GM19397 (cell line): ENCODE measurements at regions not wholly inside any gene's neighbourhood (a gene's known extent, or its start where the extent isn't known, plus 50 kb on each side); places are given as distances from the start of the nearest gene placed in this dataset.

Experiments
- ATAC-seq: cut with Tn5 transposase; IDR thresholded peaks from one replicate; pipeline ENCODE4 v1.9.1; 2021; ENCODE audit warnings: mild to moderate bottlenecking, moderate library complexity; ENCODE audit not compliant: unreplicated experiment

DNA sequence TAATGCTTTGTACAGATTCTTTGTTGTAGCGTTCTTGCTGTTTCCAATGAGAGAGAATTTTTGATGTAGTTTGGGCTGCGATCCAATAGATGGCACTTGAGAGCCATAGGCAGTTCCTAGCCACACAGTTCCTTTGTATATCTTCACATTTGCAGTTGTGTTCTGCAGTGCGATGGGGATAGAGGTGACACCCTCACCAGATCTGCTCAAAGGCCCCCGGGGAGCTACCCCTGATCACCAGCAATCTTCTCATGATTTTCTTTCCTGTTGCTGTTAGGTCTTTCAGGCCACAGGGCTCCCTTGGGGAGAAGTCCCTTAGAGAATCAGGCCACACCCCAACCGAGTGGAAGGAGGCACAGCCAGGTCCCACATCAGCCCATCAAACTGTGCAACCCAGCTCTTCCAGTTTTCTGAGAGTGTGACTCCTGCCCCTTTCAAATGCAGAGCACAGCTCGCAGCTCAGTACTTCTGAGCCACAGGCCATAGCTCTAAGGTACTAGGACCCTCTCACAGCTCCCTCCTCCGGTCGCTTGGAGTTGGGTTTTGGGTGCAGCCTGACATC lies 353.7 kb downstream of the SLCO4C1 start:
- peak; percentile 81 for ATAC-seq

DNA sequence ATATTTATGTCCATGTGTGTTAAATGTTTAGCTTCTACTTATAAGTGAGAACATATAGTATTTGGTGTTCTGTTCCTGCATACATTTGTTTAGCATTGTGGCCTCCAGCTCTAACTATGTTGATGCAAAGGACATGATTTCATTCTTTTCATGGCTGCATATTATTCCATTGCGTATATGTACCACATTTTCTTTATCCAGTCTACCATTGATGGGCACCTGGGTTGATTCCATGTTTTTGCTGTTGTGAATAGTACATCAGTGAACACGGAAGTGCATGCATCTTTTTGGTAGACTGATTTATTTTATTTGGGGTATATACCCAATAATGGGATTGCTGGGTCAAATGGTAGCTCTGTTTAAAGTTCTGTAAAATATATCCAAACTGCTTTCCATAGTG lies 359.0 kb downstream of the SLCO4C1 start:
- no peak for ATAC-seq

DNA sequence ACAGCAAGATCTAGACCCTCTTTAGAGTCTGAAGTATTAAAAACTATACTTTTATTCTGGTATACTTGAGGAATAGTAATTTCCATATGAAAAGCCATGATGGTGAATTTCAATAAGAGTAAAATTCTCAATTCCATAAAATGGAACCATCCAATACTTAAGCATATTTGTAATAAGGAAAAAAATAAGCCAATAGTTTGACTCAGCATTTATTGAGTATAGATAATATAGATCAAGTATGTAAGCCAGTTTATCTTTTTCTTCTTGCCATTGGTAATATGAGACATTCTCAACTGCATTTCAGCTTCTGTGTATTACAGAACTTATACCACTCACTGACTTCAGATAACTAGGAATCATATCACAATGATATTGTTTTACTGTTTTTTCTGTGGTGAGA lies 361.0 kb downstream of the SLCO4C1 start:
- ATAC-seq: no peak

GRCh38 chr5:101932599-101932998 lies 363.5 kb downstream of the SLCO4C1 start:
- no peak for ATAC-seq

DNA sequence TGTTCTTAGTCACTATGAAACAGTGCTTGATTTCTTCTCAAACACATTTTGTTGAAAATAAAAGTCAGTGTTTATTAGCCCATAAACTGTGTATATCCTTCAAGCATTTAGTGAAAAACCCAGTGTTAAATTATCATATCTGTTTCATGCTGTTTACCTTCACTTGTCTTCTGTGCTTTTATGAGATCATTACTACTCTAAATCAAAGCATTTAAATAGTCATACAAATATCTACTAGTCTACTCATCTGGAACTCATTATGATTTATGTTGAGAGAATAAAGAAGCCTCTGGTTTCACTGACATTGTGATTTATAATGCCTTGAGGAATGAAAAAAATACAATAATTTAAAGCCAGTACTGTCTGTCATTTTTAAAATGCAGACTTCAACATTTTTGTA lies 366.5 kb downstream of the SLCO4C1 start:
- no peak for ATAC-seq

DNA sequence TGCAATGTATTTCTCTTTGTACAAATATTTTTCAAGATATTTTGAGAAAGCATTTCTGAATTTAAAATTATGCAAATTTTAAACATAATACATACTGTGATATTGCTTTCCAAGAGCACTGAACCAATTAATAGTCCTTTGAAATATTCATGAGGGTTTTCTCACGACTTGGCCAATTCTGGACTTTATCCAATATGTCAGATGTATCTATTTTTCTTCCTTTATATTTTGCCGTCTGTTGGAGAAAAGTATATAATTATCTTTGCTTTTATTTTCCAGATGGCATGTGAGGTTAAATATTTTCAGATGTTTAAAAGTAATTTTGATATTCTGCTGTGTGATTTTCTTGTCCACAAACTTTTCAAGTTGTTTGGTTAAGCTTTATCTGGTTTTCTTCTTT lies 378.9 kb downstream of the SLCO4C1 start:
- no peak for ATAC-seq

- no peak for ATAC-seq
Observed at GRCh38 chr5:101915554-101915953, 380.5 kb downstream of the SLCO4C1 start.

DNA sequence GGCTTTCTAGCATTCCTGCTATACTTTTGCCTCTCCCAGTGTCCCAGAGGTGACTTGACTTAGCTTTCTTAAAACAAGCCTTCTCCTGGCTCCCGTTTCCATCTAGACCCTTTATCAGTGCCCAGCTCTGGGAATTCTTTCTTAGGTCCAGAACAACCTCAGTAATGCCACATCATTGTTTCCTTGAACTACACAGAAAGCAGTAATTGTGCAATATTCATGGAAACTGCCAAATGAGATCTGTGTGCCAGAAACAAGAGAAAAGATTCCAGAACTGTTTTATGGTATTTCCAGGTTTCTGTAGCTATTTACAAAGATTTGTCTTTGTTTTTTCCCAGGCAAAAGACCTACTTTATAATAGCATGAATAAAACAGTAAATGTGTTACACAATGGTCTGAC lies 391.3 kb downstream of the SLCO4C1 start:
- ATAC-seq: no peak

DNA sequence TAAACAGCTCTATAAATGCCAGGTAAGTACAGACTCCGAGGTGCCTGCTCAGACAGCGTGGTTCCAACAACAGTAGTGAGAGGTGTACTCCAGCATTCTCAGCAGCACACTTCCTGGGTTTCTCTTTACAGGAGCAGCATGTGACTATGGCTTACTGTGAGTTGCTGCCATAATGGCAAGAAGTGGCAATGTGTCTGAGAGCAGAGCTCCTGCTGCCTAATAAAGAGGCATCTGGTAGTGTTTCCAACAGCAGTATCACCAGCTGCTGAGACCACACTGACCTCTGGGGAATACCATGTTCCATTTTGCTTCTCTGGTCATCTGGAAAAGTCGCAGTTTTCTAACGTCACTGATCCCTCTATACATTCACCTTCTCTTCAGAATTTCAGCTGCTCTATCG lies 398.2 kb downstream of the SLCO4C1 start:
- ATAC-seq: no peak

- ATAC-seq: no peak
Observed at GRCh38 chr5:101894985-101895384, 401.1 kb downstream of the SLCO4C1 start.

GRCh38 chr5:101878190-101878589 lies 417.9 kb downstream of the SLCO4C1 start:
- ATAC-seq: no peak

DNA sequence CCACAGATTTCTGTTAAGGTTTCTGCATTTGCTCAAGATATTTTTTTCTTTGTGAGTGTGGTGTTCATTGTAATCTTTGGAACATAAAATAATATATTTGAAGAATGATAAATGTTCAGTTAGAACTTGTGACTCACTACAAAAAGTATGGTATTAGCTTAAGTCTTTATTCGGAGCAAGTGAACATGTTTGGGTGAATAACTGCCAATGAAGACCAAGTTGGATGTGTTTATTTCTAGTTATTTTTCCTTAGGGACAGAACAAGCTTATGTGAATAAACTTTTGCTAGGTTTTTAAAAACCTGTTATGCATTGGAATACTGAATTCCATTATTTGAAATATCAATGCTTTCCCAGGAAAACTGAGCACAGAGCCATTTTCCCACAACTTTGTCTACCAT lies 418.6 kb downstream of the SLCO4C1 start:
- ATAC-seq: no peak

GRCh38 chr5:101866473-101866872 lies 429.6 kb downstream of the SLCO4C1 start:
- no peak for ATAC-seq

GRCh38 chr5:101860563-101860962 lies 435.5 kb downstream of the SLCO4C1 start:
- no peak for ATAC-seq

DNA sequence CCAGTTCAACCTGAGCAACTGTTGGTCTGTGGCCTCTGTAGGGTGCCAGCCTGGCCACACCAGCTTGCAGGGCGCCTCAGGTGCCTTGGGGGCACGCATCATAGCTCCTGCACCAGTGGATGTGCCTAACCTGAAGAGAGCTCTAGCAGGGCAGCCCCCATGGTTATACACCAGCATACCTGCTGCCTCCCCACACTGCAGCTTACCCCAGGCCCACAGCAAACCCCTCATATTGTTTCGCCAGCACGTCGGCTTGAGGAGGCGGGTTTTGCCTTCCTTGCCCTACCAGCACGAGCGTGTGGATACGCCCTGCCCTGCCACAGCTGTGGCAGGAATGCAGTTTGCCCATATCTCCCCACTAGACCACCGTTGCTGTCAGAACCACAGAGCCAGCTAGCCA lies 435.9 kb downstream of the SLCO4C1 start:
- ATAC-seq: no peak

DNA sequence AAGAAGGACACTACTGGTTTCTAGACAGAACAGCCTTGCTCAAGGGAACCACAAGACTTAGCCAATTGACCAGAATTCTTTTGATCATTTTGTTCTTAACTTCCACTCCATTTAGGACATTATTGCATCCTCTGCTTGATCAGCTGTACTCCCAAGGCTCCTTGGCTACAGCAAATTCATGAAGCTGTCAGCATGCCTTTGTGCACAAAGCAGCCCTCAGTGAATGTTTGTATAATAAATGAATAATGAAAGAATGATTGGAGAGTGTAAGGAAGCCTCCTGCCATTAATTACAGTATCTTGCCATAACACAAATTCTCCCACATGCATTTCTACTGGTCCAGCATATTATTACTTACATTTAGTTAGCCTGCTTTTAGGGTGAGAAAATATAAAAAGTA lies 449.6 kb downstream of the SLCO4C1 start:
- ATAC-seq: no peak

DNA sequence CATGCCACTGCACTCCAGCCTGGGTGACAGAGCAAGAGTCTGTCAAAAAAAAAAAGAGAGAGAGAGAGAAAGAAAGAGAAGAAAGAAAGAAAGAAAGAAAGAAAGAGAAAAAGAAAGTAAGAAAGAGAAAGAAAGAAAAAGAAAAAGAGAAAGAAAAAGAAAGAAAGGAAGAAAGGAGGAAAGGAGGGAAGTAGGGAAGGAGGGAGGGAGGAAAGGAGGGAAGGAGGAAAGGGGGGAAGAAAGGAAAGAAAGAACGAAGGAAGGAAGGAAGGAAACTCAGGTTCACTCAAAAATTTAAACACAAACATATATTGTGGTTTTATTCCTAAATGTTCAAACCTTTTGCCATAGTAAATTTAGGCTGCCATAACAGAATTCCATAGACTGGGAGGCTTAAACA lies 453.0 kb downstream of the SLCO4C1 start:
- ATAC-seq: no peak

- ATAC-seq: no peak
Observed at GRCh38 chr5:101838435-101838834, 457.6 kb downstream of the SLCO4C1 start.

GRCh38 chr5:101829255-101829654 lies 466.8 kb downstream of the SLCO4C1 start:
- no peak for ATAC-seq

GRCh38 chr5:101811466-101811865 lies 484.6 kb downstream of the SLCO4C1 start:
- no peak for ATAC-seq

DNA sequence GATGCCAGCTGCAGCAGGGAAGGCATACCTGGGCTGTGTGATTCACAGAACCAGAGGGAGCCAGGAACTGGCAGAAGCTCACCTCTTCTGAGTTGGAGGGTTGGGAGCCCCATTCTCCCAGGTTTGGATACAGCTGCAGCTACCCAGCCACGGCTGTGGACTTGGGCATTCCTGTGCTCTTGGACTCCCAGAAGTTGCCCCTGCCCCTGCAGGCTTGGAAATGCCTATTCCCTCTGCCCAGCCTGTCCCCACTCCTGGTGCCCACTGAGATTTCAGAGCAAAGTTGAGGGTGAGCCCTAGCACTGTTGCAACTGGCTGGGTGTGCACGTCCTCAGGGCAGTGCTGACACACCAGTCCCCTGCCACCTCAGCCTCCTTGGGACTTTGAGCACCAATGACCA lies 489.7 kb downstream of the SLCO4C1 start:
- no peak for ATAC-seq

DNA sequence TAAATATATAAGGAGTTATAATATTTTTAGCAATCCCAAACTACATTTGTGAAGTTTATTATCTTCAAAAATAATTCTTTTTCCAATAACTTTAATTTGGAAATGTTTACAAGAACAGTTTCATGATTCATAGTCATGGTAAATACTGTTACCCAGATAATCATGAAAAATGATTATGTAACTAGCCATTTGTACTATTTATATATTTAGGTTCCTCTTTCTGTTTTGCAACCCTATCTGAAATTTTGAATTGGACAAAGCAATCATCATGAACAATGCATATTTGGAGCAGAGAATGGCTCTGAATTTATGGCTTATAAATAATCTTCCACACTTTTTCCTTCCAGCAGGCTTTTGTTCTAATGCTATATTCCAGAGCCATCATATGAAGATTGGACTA lies 499.7 kb downstream of the SLCO4C1 start:
- ATAC-seq: no peak

- ATAC-seq: no peak
Observed at GRCh38 chr5:101788797-101789196, 507.3 kb downstream of the SLCO4C1 start.

DNA sequence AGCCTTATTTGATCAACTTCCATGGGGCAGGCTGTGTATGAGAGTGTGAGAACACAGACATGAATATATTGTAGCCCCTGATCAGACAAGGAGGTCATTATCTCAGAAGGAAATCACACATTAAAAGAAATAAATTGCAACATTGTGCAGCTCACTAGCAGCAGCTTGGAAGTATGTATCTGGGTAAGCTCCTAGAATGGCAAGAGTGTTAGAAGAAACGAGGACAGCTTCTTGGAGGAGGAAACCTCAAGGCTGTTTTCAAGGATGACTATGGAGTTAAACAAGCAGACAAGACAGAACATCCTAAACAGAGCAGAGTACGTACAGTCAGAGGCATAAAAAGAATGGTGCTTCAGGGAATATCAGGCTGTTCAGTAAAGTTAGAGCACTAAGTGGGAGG lies 511.0 kb downstream of the SLCO4C1 start:
- no peak for ATAC-seq
